ENCODE measurements at regions not wholly inside any gene's neighbourhood (a gene's known extent, or its start where the extent isn't known, plus 50 kb on each side); places are given as distances from the start of the nearest gene placed in this dataset.

- TF ChIP-seq CTCF (IDR thresholded peaks at IDR 0.05): no peak
- no peak for TF ChIP-seq POLR2A (IDR thresholded peaks at IDR 0.05)
These were observed 537.1 kb upstream of the ANO3 start for GRCh38 chr11:25794804-25795203.
